A549 (cell line): ENCODE measurements at regions not wholly inside any gene's neighbourhood (a gene's known extent, or its start where the extent isn't known, plus 50 kb on each side); places are given as distances from the start of the nearest gene placed in this dataset.

ENCODE experiments used
- ATAC-seq, 2 experiments: fragments of 200-7000 bp in 1 of 2; fragments of >200 bp in 1 of 2; cut with Nextera tagmentation in 1 of 2; cut with Tn5 transposase in 1 of 2; 3 replicates each; pipeline versions ENCODE4 v1.8.0 to v1.9.1; 2018 to 2020; ENCODE audit warnings: mild to moderate bottlenecking in 1 of 2, moderate library complexity in 1 of 2
- CTCF ChIA-PET: fragments of 300-600 bp; sonication (Branson Sonifier 250); formaldehyde crosslinking; extraction: SDS; loops from one replicate; lab custom pipeline; 2021; ENCODE audit warnings: antibody characterized with exemption, inconsistent platforms; lab: Yijun Ruan, JAX
- POLR2A ChIA-PET: fragments of 350-600 bp; formaldehyde crosslinking; extraction: SDS; loops from one replicate; lab custom pipeline; 2021; ENCODE audit warnings: antibody characterized with exemption, inconsistent platforms; lab: Yijun Ruan, JAX
- DNase-seq, 2 experiments: peaks; one replicate each; pipeline versions ENCODE4 v3.0.0 to v3.0.0-alpha.2; 2011 to 2016; ENCODE audit warnings: low read depth in 1 of 2, low spot score in 1 of 2
- FAIRE-seq: peaks from 2 replicates; lab custom pipeline; 2011; peaks lifted over from hg19 to GRCh38; lab: Jason Lieb, UNC
- H3K27ac ChIP-seq, 2 experiments: fragments of >200 bp; sonication (Bioruptor Twin); formaldehyde crosslinking; 3 replicates each; pipeline ENCODE4 v1.5.1; 2016 to 2017
- H3K4me1 ChIP-seq: fragments of >200 bp; sonication (Bioruptor Twin); formaldehyde crosslinking; 3 replicates; pipeline ENCODE4 v1.6.1; 2016
- H3K4me2 ChIP-seq: fragments of >200 bp; sonication (Bioruptor Twin); formaldehyde crosslinking; 3 replicates; pipeline ENCODE4 v1.6.1; 2016
- H3K4me3 ChIP-seq: fragments of >200 bp; sonication (Bioruptor Twin); formaldehyde crosslinking; 3 replicates; pipeline ENCODE4 v1.5.1; 2016
- H3K9me3 ChIP-seq: fragments of >200 bp; sonication (Bioruptor Twin); formaldehyde crosslinking; 3 replicates; pipeline ENCODE4 v1.6.1; 2016
- CBX2 ChIP-seq: fragments of 200-600 bp; sonication (generic); IDR thresholded peaks from 2 replicates; pipeline ENCODE4 v1.6.1; 2016; ENCODE audit warnings: low read depth, mild to moderate bottlenecking, borderline replicate concordance
- CEBPB ChIP-seq, 2 experiments: fragments of >200 bp in 1 of 2; sonication (Bioruptor Twin) in 1 of 2; formaldehyde crosslinking in 1 of 2; IDR thresholded peaks; 2 replicates each; pipeline ENCODE4 v1.6.1; 2012 to 2016
- EHMT2 ChIP-seq: fragments of 200-600 bp; sonication (generic); IDR thresholded peaks from 2 replicates; pipeline ENCODE4 v1.6.1; 2016; ENCODE audit warnings: antibody characterized with exemption, low read depth, mild to moderate bottlenecking, moderate library complexity
- ELK1 ChIP-seq: fragments of 150-350 bp; IDR thresholded peaks from 2 replicates; pipeline ENCODE4 v1.6.1; 2014; ENCODE audit warnings: low read depth, mild to moderate bottlenecking, low read length
- HDAC2 ChIP-seq: fragments of 200-600 bp; sonication (generic); IDR thresholded peaks from 2 replicates; pipeline ENCODE4 v1.6.1; 2016
- JUN ChIP-seq, 2 experiments: fragments of >200 bp; sonication (Bioruptor Twin); formaldehyde crosslinking; IDR thresholded peaks; 2 replicates in 1 of 2; 3 replicates in 1 of 2; pipeline ENCODE4 v1.6.1; 2016 to 2017
- KDM1A ChIP-seq: fragments of 200-600 bp; sonication (generic); IDR thresholded peaks from 2 replicates; pipeline ENCODE4 v1.6.1; 2016; ENCODE audit warnings: low read depth, mild to moderate bottlenecking
- KDM5A ChIP-seq: fragments of 200-600 bp; sonication (generic); IDR thresholded peaks from 2 replicates; pipeline ENCODE4 v1.6.1; 2016; ENCODE audit warnings: antibody characterized with exemption, mild to moderate bottlenecking
- MAFK ChIP-seq: fragments of 450-650 bp; IDR thresholded peaks from 2 replicates; pipeline ENCODE4 v1.6.1; 2014; ENCODE audit not compliant: partially characterized antibody
- MAZ ChIP-seq: fragments of 150-350 bp; IDR thresholded peaks from 2 replicates; pipeline ENCODE4 v1.6.1; 2014; ENCODE audit warnings: antibody characterized with exemption, low read depth, low read length, borderline replicate concordance
- NPAS2 ChIP-seq: fragments of 250-450 bp; sonication (Bioruptor Pico); IDR thresholded peaks from 2 replicates; pipeline ENCODE4 v1.8.0; 2022; ENCODE audit warnings: mild to moderate bottlenecking, moderate library complexity, borderline replicate concordance
- PHF8 ChIP-seq: fragments of 200-600 bp; sonication (generic); IDR thresholded peaks from 2 replicates; pipeline ENCODE4 v1.6.1; 2016; ENCODE audit warnings: low read depth, mild to moderate bottlenecking, antibody characterized with exemption, moderate library complexity, borderline replicate concordance
- POLR2AphosphoS2 ChIP-seq: conservative IDR thresholded peaks from 2 replicates; pipeline ENCODE4 v1.6.1; 2012; ENCODE audit warnings: low read length, improper control_type of control experiment, inconsistent platforms
- RAD21 ChIP-seq, 2 experiments: fragments of >200 bp in 1 of 2; sonication (Bioruptor Twin) in 1 of 2; formaldehyde crosslinking in 1 of 2; IDR thresholded peaks in 1 of 2; conservative IDR thresholded peaks in 1 of 2; 2 replicates in 1 of 2; 3 replicates in 1 of 2; pipeline ENCODE4 v1.6.1; 2012 to 2018; ENCODE audit warnings: inconsistent platforms in 1 of 2
- RARB ChIP-seq: fragments of 250-450 bp; sonication (Bioruptor Pico); IDR thresholded peaks from 2 replicates; pipeline ENCODE4 v1.8.0; 2021; ENCODE audit warnings: mild to moderate bottlenecking, moderate library complexity
- RCOR1 ChIP-seq: fragments of 150-350 bp; IDR thresholded peaks from 2 replicates; pipeline ENCODE4 v1.6.1; 2014; ENCODE audit warnings: antibody characterized with exemption, low read length, low read depth
- SREBF2 ChIP-seq: fragments of 450-650 bp; IDR thresholded peaks from 2 replicates; pipeline ENCODE4 v1.6.1; 2014; ENCODE audit warnings: mild to moderate bottlenecking, moderate library complexity
- TP53 ChIP-seq: fragments of 250-450 bp; sonication (Bioruptor Pico); IDR thresholded peaks from 2 replicates; pipeline ENCODE4 v1.5.0; 2021; ENCODE audit warnings: mild to moderate bottlenecking, moderate library complexity
- USF2 ChIP-seq: fragments of 450-650 bp; IDR thresholded peaks from 2 replicates; pipeline ENCODE4 v1.6.1; 2014; ENCODE audit warnings: antibody characterized with exemption
- ZFP36 ChIP-seq: fragments of 450-650 bp; IDR thresholded peaks from 2 replicates; pipeline ENCODE4 v1.6.1; 2014; ENCODE audit warnings: borderline replicate concordance; ENCODE audit not compliant: partially characterized antibody
- ZNF302 ChIP-seq: fragments of 250-450 bp; sonication (Bioruptor Pico); IDR thresholded peaks from 2 replicates; pipeline ENCODE4 v1.9.0; 2021; ENCODE audit warnings: inconsistent platforms, mild to moderate bottlenecking, moderate library complexity
- WGBS: methylation state at CpG from one replicate; pipeline ENCODE4 v1.1.6; 2017; ENCODE audit errors: missing lambda C conversion rate; 5-methylcytosine and 5-hydroxymethylcytosine counted together
- TF ChIP-seq, protein P1 (sequence below): IDR thresholded peaks from 2 replicates; pipeline ENCODE4 v1.6.1; 2012

GRCh38 chr1:162951553-162952315 lies 90.8 kb upstream of the CCDC190 start:
- FAIRE-seq (peak; percentile 28), DNase-seq (no peak), ATAC-seq (no peak)
- Histone ChIP-seq H3K9me3 (no peaks in the 10 kb centered on the region), H3K4me3 (no peak overlapping the region), H3K4me1 (no peaks in the 10 kb centered on the region), H3K4me2 (no peak overlapping the region), H3K27ac (no peak overlapping the region)
- 4% methylated on average over 2 of the region's 2 CpGs for WGBS
- POLR2A ChIA-PET = no interaction called here
- CTCF ChIA-PET = interaction anchor here (0.9 kb wide), 1 partner anchor 10 kb away, joined by 3 read pairs; no protein-coding TSS in a partner anchor
- TF ChIP-seq SREBF2 (no peak), PHF8 (no peak), KDM1A (no peak)

DNA sequence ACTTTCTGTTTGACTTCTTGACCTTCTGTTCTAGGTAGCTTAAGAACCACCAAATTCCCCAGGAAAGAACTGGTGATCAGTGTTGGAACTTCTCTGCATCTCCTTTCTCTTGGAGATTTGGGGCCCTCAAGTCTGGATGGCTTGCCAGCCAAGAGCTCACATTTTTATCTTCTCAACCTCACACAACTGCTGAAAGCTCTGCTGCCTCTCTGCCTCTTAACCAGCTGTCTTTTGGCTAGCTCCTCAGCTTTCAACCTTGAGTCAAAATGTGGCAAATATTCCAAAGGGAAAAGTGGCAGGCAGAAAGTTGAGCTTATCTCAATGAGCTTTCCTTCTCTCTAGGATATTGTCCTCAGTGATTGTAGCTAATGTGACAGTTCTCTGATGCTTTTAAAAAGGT lies 89.2 kb upstream of the CCDC190 start:
- ATAC-seq = no peak
- Histone ChIP-seq H3K27ac (no peak overlapping the region), H3K9me3 (no peaks in the 10 kb centered on the region), H3K4me1 (no peaks in the 10 kb centered on the region), H3K4me3 (no peak overlapping the region), H3K4me2 (no peak overlapping the region)
- no peak for DNase-seq
- no peak for TF ChIP-seq MAZ
- TF ChIP-seq NPAS2 = no peak
- TF ChIP-seq CEBPB (IDR thresholded peaks at IDR 0.05) = no peak
- POLR2A ChIA-PET = no interaction called here
- FAIRE-seq = no peak
- CTCF ChIA-PET = no interaction called here

DNA sequence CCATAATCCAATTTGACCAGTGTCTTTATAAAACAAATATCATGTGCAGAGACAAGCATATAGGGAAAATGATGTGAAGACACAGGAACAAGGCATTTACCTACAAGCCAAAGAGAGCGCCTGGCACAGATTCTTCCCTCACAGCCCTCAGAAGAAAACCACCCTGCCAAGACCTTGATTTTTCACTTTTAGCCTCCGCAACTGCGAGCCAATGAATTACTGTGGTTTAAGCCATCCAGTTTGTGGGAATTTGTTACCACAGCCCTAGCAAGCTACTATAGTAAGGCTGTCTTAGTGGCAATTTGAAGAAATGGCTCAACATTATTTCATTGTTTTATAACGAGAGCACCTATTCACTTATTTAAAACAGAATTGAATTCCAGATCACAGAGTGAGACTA lies 85.7 kb upstream of the CCDC190 start:
- Histone ChIP-seq H3K4me2 (no peak overlapping the region), H3K4me3 (no peak overlapping the region), H3K4me1 (no peaks in the 10 kb centered on the region), H3K27ac (no peak overlapping the region), H3K9me3 (no peaks in the 10 kb centered on the region)
- POLR2A ChIA-PET = no interaction called here
- DNase-seq = no peak
- no peak for FAIRE-seq
- 49% methylated on average over 4 of the region's 4 CpGs for WGBS
- ATAC-seq = no peak
- TF ChIP-seq ELK1 (no peak), RAD21 (conservative IDR thresholded peaks at IDR 0.05 in 1 of 2, IDR thresholded peaks at IDR 0.05 in 1 of 2) (no peak), POLR2AphosphoS2 (no peak), TP53 (CRISPR knock-in tag) (no peak), RCOR1 (no peak), ZNF302 (CRISPR knock-in tag) (no peak), HDAC2 (no peak), CBX2 (no peak), MAFK (no peak), ZFP36 (no peak), EHMT2 (no peak), RARB (CRISPR knock-in tag) (no peak), USF2 (no peak), JUN (IDR thresholded peaks at IDR 0.05) (no peak), KDM5A (no peak)
- TF ChIP-seq, protein P1, sequence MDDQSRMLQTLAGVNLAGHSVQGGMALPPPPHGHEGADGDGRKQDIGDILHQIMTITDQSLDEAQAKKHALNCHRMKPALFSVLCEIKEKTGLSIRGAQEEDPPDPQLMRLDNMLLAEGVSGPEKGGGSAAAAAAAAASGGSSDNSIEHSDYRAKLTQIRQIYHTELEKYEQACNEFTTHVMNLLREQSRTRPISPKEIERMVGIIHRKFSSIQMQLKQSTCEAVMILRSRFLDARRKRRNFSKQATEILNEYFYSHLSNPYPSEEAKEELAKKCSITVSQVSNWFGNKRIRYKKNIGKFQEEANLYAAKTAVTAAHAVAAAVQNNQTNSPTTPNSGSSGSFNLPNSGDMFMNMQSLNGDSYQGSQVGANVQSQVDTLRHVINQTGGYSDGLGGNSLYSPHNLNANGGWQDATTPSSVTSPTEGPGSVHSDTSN = no peak
- CTCF ChIA-PET = no interaction called here
